HEK293 (cell line): ENCODE measurements at regions not wholly inside any gene's neighbourhood (a gene's known extent, or its start where the extent isn't known, plus 50 kb on each side); places are given as distances from the start of the nearest gene placed in this dataset.

ENCODE experiments used
- ATF2 ChIP-seq: fragments of 450-650 bp; formaldehyde crosslinking; IDR thresholded peaks from 2 replicates; pipeline ENCODE4 v1.5.1; 2016; ENCODE audit warnings: missing biosample characterization, missing genetic modification characterization, low read depth
- CTCF ChIP-seq: fragments of 450-650 bp; formaldehyde crosslinking; IDR thresholded peaks from 2 replicates; pipeline ENCODE4 v1.5.1; 2016; ENCODE audit warnings: missing biosample characterization, missing genetic modification characterization
- REST ChIP-seq: fragments of 450-650 bp; formaldehyde crosslinking; IDR thresholded peaks from 2 replicates; pipeline ENCODE4 v1.5.1; 2016; ENCODE audit warnings: missing biosample characterization, missing genetic modification characterization
- SP2 ChIP-seq: fragments of 450-650 bp; formaldehyde crosslinking; IDR thresholded peaks from 2 replicates; pipeline ENCODE4 v1.5.1; 2016; ENCODE audit warnings: missing biosample characterization, missing genetic modification characterization
- ZBTB1 ChIP-seq: fragments of 450-650 bp; formaldehyde crosslinking; IDR thresholded peaks from 2 replicates; pipeline ENCODE4 v1.5.1; 2016; ENCODE audit warnings: missing biosample characterization, missing genetic modification characterization
- ZNF18 ChIP-seq: fragments of 450-650 bp; formaldehyde crosslinking; IDR thresholded peaks from 2 replicates; pipeline ENCODE4 v1.5.1; 2016; ENCODE audit warnings: missing biosample characterization, missing genetic modification characterization
- ZNF391 ChIP-seq: fragments of 450-650 bp; formaldehyde crosslinking; IDR thresholded peaks from 2 replicates; pipeline ENCODE4 v1.5.1; 2016; ENCODE audit warnings: low read depth, missing biosample characterization, missing genetic modification characterization, borderline replicate concordance
- ZNF404 ChIP-seq: fragments of 450-650 bp; formaldehyde crosslinking; IDR thresholded peaks from 2 replicates; pipeline ENCODE4 v1.5.1; 2017; ENCODE audit warnings: missing biosample characterization, missing genetic modification characterization
- ZNF530 ChIP-seq: fragments of 450-650 bp; formaldehyde crosslinking; IDR thresholded peaks from 2 replicates; pipeline ENCODE4 v1.5.1; 2016; ENCODE audit warnings: low read depth, missing biosample characterization, missing genetic modification characterization
- ZNF561 ChIP-seq: fragments of 450-650 bp; IDR thresholded peaks from 2 replicates; pipeline ENCODE4 v1.5.1; 2018; ENCODE audit warnings: missing biosample characterization, missing genetic modification characterization, borderline replicate concordance
- ZNF626 ChIP-seq: fragments of 450-650 bp; sonication (Bioruptor Pico); formaldehyde crosslinking; IDR thresholded peaks from 2 replicates; pipeline ENCODE4 v1.5.1; 2018; ENCODE audit warnings: missing biosample characterization, missing genetic modification characterization, inconsistent platforms
- ZNF660 ChIP-seq: fragments of 450-650 bp; IDR thresholded peaks from 2 replicates; pipeline ENCODE4 v1.5.1; 2018; ENCODE audit warnings: missing biosample characterization, mild to moderate bottlenecking, missing genetic modification characterization

GRCh38 chr20:24337069-24337468 lies 132.4 kb upstream of the SYNDIG1 start:
- TF ChIP-seq ZNF626 (tag by site-specific recombination), result no peak
- no peak for TF ChIP-seq ZNF404
- no peak for TF ChIP-seq CTCF (tag by site-specific recombination)
- TF ChIP-seq SP2 (tag by site-specific recombination), result no peak
- no peak for TF ChIP-seq ZBTB1 (tag by site-specific recombination)
- no peak for TF ChIP-seq REST (tag by site-specific recombination)
- TF ChIP-seq ZNF561 (tag by site-specific recombination), result no peak
- no peak for TF ChIP-seq ATF2 (tag by site-specific recombination)
- TF ChIP-seq ZNF530 (tag by site-specific recombination), result no peak
- no peak for TF ChIP-seq ZNF391 (tag by site-specific recombination)
- no peak for TF ChIP-seq ZNF18
- no peak for TF ChIP-seq ZNF660 (tag by site-specific recombination)
